ENCODE measurements at regions not wholly inside any gene's neighbourhood (a gene's known extent, or its start where the extent isn't known, plus 50 kb on each side); places are given as distances from the start of the nearest gene placed in this dataset.

DNA sequence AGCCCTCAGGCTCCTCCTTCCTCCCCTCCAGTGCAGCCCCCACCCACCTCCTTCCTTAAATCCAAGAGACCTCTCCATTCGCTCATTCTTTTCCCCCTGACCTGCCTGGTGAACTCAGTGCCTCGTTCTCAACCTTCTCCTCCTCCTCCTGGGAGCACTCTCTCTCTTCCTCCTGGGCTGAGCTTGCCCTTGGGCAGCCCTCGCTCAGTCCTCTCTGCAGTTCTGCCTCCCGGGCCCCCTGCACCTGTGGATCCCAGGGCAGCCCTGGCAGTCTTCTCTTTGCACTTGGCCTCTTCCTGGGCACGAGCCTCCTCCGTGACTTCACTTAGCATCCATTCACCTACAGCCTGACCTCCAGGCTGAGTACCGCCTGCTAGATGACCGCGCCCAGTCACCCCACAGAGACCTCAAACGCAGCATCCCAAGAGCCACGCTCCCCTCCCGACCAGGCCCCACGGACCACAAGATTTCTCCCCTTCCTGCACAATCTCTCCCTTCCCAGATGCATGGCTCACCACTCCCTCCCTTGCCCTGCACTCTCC, 58.9 kb upstream of the ID2 start:
- H3K4me3 ChIP-seq (replicated peaks; ENCODE audit: low read depth, low read length): no peak overlapping the region
- TF ChIP-seq, protein P1, sequence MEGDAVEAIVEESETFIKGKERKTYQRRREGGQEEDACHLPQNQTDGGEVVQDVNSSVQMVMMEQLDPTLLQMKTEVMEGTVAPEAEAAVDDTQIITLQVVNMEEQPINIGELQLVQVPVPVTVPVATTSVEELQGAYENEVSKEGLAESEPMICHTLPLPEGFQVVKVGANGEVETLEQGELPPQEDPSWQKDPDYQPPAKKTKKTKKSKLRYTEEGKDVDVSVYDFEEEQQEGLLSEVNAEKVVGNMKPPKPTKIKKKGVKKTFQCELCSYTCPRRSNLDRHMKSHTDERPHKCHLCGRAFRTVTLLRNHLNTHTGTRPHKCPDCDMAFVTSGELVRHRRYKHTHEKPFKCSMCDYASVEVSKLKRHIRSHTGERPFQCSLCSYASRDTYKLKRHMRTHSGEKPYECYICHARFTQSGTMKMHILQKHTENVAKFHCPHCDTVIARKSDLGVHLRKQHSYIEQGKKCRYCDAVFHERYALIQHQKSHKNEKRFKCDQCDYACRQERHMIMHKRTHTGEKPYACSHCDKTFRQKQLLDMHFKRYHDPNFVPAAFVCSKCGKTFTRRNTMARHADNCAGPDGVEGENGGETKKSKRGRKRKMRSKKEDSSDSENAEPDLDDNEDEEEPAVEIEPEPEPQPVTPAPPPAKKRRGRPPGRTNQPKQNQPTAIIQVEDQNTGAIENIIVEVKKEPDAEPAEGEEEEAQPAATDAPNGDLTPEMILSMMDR (IDR thresholded peaks at IDR 0.05; ENCODE audit: insufficient read depth, low read length, poor library complexity, severe bottlenecking): no peak
- H3K27me3 ChIP-seq (replicated peaks; ENCODE audit: control insufficient read depth, insufficient read depth, low read length): peaks cover 2% of the 10 kb centered on the region
- H3K36me3 ChIP-seq (ENCODE audit: control insufficient read depth, insufficient read depth, low read length): no peaks in the 10 kb centered on the region
- no peak for DNase-seq (ENCODE audit: extremely low read depth, insufficient read length)

DNA sequence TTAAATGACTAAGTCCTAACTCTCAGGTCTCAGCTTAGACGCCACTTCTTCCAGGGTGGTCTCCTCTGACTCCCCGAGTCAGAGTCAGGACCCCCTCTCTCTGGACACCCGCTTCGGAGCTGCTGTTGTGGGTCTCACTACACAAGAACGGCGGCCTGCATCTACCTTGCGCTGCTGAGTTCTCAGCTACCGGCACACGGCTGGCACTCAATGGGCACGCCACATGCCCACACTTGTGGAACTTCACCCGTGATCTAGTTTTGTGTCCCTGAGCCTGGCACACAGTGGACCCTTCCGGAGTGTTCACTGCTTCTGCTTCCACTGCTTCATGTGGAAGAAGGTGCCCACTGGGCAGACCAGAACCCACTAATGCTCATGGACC, 58.3 kb upstream of the ID2 start:
- Histone ChIP-seq H3K27me3 (replicated peaks; ENCODE audit: control insufficient read depth, insufficient read depth, low read length) (peaks cover 2% of the 10 kb centered on the region), H3K36me3 (ENCODE audit: control insufficient read depth, insufficient read depth, low read length) (no peaks in the 10 kb centered on the region), H3K4me3 (replicated peaks; ENCODE audit: low read depth, low read length) (no peak overlapping the region)
- DNase-seq (ENCODE audit: extremely low read depth, insufficient read length): no peak
- TF ChIP-seq, protein P1 (IDR thresholded peaks at IDR 0.05; ENCODE audit: insufficient read depth, low read length, poor library complexity, severe bottlenecking): no peak

DNA sequence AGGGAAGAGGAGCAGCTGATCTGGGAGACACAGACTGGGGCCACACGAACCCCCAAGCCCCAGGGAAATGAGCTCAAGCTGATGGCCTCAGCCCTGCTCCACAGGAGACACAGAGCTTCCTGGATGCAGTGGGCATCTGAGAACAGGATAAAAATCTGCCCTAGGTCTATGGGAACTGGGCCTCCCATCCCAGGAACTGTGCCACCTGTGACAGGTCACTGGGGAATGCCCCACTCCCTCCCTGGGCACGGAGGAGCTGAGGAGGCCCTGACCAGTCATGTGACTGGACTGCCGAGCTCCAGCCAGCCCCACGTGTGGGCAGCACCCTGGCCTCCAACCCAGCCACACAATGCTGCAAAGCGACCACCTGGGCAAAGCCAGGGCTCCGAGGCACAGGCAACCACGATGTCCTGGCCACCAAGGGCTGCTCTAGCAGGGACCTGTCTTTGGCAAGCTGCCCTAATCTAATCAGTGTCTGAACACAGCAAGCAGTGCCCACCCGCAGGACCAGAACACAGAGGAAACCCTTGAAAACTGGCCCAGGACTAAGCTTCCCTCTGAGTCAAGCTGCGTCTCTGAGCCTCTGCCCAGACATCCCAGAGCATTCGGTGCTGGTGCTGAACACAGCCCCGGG, 57.8 kb upstream of the ID2 start:
- TF ChIP-seq, protein P1 (IDR thresholded peaks at IDR 0.05; ENCODE audit: insufficient read depth, low read length, poor library complexity, severe bottlenecking): no peak
- no peak overlapping the region for H3K4me3 ChIP-seq (replicated peaks; ENCODE audit: low read depth, low read length)
- H3K27me3 ChIP-seq (replicated peaks; ENCODE audit: control insufficient read depth, insufficient read depth, low read length): peaks cover 2% of the 10 kb centered on the region; the same call in 1 of the 2 replicates
- no peaks in the 10 kb centered on the region for H3K36me3 ChIP-seq (ENCODE audit: control insufficient read depth, insufficient read depth, low read length)
- no peak for DNase-seq (ENCODE audit: extremely low read depth, insufficient read length)

DNA sequence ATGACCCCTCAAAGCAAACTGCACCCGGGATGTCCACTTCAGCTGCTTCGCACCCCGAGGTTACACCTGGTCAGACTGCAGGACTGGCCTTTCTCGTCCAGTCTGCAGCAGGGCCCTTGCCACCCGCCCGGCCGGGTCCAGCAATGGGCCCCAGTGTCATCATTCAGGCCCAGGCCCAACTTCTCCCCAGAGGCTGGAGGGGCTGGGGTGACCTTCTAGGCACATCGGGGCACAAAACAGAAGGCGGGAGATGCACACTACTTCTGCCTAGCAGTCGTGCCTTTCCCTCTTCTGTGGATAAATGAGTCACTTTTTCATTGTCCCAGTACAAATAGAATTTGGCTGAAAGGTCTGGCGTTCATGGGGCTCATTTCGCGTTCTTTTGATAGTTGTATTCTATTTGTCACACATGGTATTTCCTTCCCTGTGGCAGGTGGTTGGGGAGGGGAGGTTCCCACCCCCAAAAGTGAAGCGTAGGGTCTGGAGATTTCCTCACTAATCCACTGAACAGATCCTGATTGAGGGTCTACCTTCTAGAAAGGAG, 56.9 kb upstream of the ID2 start:
- TF ChIP-seq, protein P1 (IDR thresholded peaks at IDR 0.05; ENCODE audit: insufficient read depth, low read length, poor library complexity, severe bottlenecking): no peak
- H3K4me3 ChIP-seq (replicated peaks; ENCODE audit: low read depth, low read length): no peak overlapping the region
- H3K27me3 ChIP-seq (replicated peaks; ENCODE audit: control insufficient read depth, insufficient read depth, low read length): peaks cover 2% of the 10 kb centered on the region; the same call in 1 of the 2 replicates
- DNase-seq (ENCODE audit: extremely low read depth, insufficient read length): no peak
- no peaks in the 10 kb centered on the region for H3K36me3 ChIP-seq (ENCODE audit: control insufficient read depth, insufficient read depth, low read length)

DNA sequence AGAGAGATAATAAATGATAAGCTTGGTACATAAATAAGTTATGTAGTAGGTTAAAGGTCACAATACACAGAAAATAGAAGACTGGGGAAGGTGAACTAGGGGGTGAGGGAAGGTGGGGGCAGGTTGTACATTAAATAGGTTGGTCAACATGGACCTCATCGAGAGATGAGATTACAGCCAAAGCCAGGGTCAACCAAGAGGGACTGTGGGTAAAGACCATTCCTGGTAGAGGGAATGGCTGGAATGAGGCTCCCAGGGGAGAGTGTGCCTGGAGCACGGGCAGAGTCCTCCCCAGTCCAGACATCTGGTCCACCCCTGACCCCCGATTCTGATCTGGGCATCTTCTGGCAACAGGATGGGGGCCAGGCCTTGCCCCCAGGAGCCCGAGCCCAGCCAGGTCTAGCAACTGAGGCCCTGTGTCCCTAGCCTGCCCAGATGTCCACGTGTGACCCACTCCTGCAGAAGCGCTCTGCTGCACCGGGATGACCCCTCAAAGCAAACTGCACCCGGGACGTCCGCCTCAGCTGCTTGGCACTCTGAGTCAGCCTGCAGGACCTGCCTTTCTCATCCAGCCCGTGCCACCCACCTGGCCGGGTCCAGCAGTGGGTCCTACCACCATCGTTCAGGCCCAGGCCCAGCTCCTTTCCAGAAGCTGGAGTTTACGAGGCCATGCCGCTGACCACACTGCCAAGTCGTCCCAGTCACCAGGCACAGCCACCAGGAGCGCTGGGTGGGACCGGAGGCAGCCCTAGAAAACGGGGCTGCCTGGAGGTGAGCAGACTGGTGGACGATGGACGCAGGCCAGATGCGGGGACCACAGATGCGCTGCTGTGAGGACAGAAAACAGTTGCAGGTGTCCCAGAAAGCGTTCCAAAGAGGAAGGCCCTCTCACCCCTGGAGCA, 56.2 kb upstream of the ID2 start:
- no peak overlapping the region for H3K4me3 ChIP-seq (replicated peaks; ENCODE audit: low read depth, low read length)
- H3K27me3 ChIP-seq (replicated peaks; ENCODE audit: control insufficient read depth, insufficient read depth, low read length): peaks cover 2% of the 10 kb centered on the region; the same call in 1 of the 2 replicates
- TF ChIP-seq, protein P1 (IDR thresholded peaks at IDR 0.05; ENCODE audit: insufficient read depth, low read length, poor library complexity, severe bottlenecking): no peak
- no peak for DNase-seq (ENCODE audit: extremely low read depth, insufficient read length)
- no peaks in the 10 kb centered on the region for H3K36me3 ChIP-seq (ENCODE audit: control insufficient read depth, insufficient read depth, low read length)
